ENCODE measurements at regions not wholly inside any gene's neighbourhood (a gene's known extent, or its start where the extent isn't known, plus 50 kb on each side); places are given as distances from the start of the nearest gene placed in this dataset.

GRCh38 chr4:132540797-132541196 is 608.3 kb upstream of the PCDH10 start:
- TF ChIP-seq, protein P1, sequence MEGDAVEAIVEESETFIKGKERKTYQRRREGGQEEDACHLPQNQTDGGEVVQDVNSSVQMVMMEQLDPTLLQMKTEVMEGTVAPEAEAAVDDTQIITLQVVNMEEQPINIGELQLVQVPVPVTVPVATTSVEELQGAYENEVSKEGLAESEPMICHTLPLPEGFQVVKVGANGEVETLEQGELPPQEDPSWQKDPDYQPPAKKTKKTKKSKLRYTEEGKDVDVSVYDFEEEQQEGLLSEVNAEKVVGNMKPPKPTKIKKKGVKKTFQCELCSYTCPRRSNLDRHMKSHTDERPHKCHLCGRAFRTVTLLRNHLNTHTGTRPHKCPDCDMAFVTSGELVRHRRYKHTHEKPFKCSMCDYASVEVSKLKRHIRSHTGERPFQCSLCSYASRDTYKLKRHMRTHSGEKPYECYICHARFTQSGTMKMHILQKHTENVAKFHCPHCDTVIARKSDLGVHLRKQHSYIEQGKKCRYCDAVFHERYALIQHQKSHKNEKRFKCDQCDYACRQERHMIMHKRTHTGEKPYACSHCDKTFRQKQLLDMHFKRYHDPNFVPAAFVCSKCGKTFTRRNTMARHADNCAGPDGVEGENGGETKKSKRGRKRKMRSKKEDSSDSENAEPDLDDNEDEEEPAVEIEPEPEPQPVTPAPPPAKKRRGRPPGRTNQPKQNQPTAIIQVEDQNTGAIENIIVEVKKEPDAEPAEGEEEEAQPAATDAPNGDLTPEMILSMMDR (IDR thresholded peaks at IDR 0.05 in 8 of 11, conservative IDR thresholded peaks at IDR 0.05 in 3 of 11), result no peak
- no peak for TF ChIP-seq POLR2AphosphoS5 (IDR thresholded peaks at IDR 0.05)

Data from spleen (tissue), 7 donors.